ENCODE measurements at regions not wholly inside any gene's neighbourhood (a gene's known extent, or its start where the extent isn't known, plus 50 kb on each side); places are given as distances from the start of the nearest gene placed in this dataset.

GRCh38 chr2:74036010-74036409, 51.3 kb downstream of the TET3 start:
- Mint-ChIP-seq H3K4me3 (peak overlapping the region in 1 of 2 donors; percentile 11), H3K4me1 (ENCODE audit: low read depth in 2 of 2) (peaks cover 67% of the 10 kb centered on the region in 2 donors)

GRCh38 chr2:74036450-74037195, 51.9 kb downstream of the TET3 start:
- DNase-seq, result no peak

More at GRCh38 chr2:74036010-74036409, 51.3 kb downstream of the TET3 start:
- H3K36me3 Mint-ChIP-seq (ENCODE audit: insufficient read depth), result peaks cover 10% of the 10 kb centered on the region
- H3K27me3 Mint-ChIP-seq, result no peaks in the 10 kb centered on the region
- ATAC-seq (replicated peaks), result no peak
- peak overlapping the region in 1 of 2 donors; percentile 55 for H3K27ac Mint-ChIP-seq
- no peak for DNase-seq
- no peaks in the 10 kb centered on the region for H3K9me3 Mint-ChIP-seq

GRCh38 chr2:74037379-74037860, 52.7 kb downstream of the TET3 start:
- Mint-ChIP-seq H3K4me3 (peak overlapping the region in 1 of 2 donors; percentile 23), H3K9me3 (no peaks in the 10 kb centered on the region), H3K27me3 (no peaks in the 10 kb centered on the region), H3K4me1 (ENCODE audit: low read depth in 2 of 2) (peaks cover 57 to 59% of the 10 kb centered on the region in 2 donors), H3K27ac (peak overlapping the region; percentile 49 to 55), H3K36me3 (ENCODE audit: insufficient read depth) (peaks cover 4% of the 10 kb centered on the region)
- DNase-seq, result no peak
- no peak for ATAC-seq (replicated peaks)

More at GRCh38 chr2:74036450-74037195, 51.9 kb downstream of the TET3 start:
- peaks cover 65 to 67% of the 10 kb centered on the region in 2 donors for H3K4me1 Mint-ChIP-seq (ENCODE audit: low read depth in 2 of 2)
- no peaks in the 10 kb centered on the region for H3K27me3 Mint-ChIP-seq
- peak overlapping the region in 1 of 2 donors; percentile 11 for H3K4me3 Mint-ChIP-seq
- peak overlapping the region; percentile 49 to 55 for H3K27ac Mint-ChIP-seq
- no peak for ATAC-seq (replicated peaks)
- H3K9me3 Mint-ChIP-seq, result no peaks in the 10 kb centered on the region
- H3K36me3 Mint-ChIP-seq (ENCODE audit: insufficient read depth), result peaks cover 10% of the 10 kb centered on the region

GRCh38 chr2:74039611-74040010, 54.9 kb downstream of the TET3 start:
- Mint-ChIP-seq H3K9me3 (no peaks in the 10 kb centered on the region), H3K4me1 (ENCODE audit: low read depth in 2 of 2) (peaks cover 51 to 54% of the 10 kb centered on the region in 2 donors), H3K4me3 (no peak overlapping the region), H3K27me3 (no peaks in the 10 kb centered on the region), H3K36me3 (ENCODE audit: insufficient read depth) (peaks cover 4% of the 10 kb centered on the region), H3K27ac (peak overlapping the region in 1 of 2 donors; percentile 7)
- DNase-seq (no peak), ATAC-seq (replicated peaks) (no peak)

GRCh38 chr2:74041182-74041581, 56.5 kb downstream of the TET3 start:
- Mint-ChIP-seq H3K9me3 (no peaks in the 10 kb centered on the region), H3K4me1 (ENCODE audit: low read depth in 2 of 2) (peaks cover 51 to 53% of the 10 kb centered on the region in 2 donors), H3K27ac (peak overlapping the region; percentile 29 to 68), H3K36me3 (ENCODE audit: insufficient read depth) (peaks cover 4% of the 10 kb centered on the region), H3K27me3 (no peaks in the 10 kb centered on the region), H3K4me3 (no peak overlapping the region)
- ATAC-seq (replicated peaks), result peak; percentile 32
- no peak for DNase-seq

GRCh38 chr2:74041726-74042125, 57.0 kb downstream of the TET3 start:
- no peaks in the 10 kb centered on the region for H3K9me3 Mint-ChIP-seq
- no peak overlapping the region for H3K4me3 Mint-ChIP-seq
- H3K27ac Mint-ChIP-seq, result peak overlapping the region; percentile 29 to 68
- peaks cover 45 to 47% of the 10 kb centered on the region in 2 donors for H3K4me1 Mint-ChIP-seq (ENCODE audit: low read depth in 2 of 2)
- no peaks in the 10 kb centered on the region for H3K27me3 Mint-ChIP-seq
- H3K36me3 Mint-ChIP-seq (ENCODE audit: insufficient read depth), result peaks cover 4% of the 10 kb centered on the region
- ATAC-seq (replicated peaks) (no peak), DNase-seq (no peak)

- Mint-ChIP-seq H3K9me3 (no peaks in the 10 kb centered on the region), H3K27ac (no peak overlapping the region), H3K27me3 (no peaks in the 10 kb centered on the region), H3K4me3 (no peak overlapping the region), H3K4me1 (ENCODE audit: low read depth in 2 of 2) (peaks cover 38 to 40% of the 10 kb centered on the region in 2 donors), H3K36me3 (ENCODE audit: insufficient read depth) (peaks cover 4% of the 10 kb centered on the region)
- ATAC-seq (replicated peaks) (no peak), DNase-seq (no peak)
Measured at GRCh38 chr2:74042606-74043005, 57.9 kb downstream of the TET3 start.

- DNase-seq, result no peak
- Mint-ChIP-seq H3K36me3 (ENCODE audit: insufficient read depth) (peaks cover 4% of the 10 kb centered on the region), H3K4me1 (ENCODE audit: low read depth in 2 of 2) (peaks cover 32 to 33% of the 10 kb centered on the region in 2 donors), H3K27ac (peak overlapping the region in 1 of 2 donors; percentile 52), H3K4me3 (no peak overlapping the region), H3K9me3 (no peaks in the 10 kb centered on the region), H3K27me3 (no peaks in the 10 kb centered on the region)
- ATAC-seq (replicated peaks), result no peak
Measured at GRCh38 chr2:74043345-74044329, 58.9 kb downstream of the TET3 start.

- Mint-ChIP-seq H3K4me1 (ENCODE audit: low read depth in 2 of 2) (peaks cover 24 to 35% of the 10 kb centered on the region in 2 donors), H3K27me3 (no peaks in the 10 kb centered on the region), H3K9me3 (no peaks in the 10 kb centered on the region), H3K36me3 (ENCODE audit: insufficient read depth) (peaks cover 4% of the 10 kb centered on the region), H3K4me3 (no peak overlapping the region), H3K27ac (peak overlapping the region; percentile 15 to 80)
- ATAC-seq (replicated peaks) (no peak), DNase-seq (no peak)
Measured at GRCh38 chr2:74044999-74045398, 60.3 kb downstream of the TET3 start.

GRCh38 chr2:74045454-74045853, 60.7 kb downstream of the TET3 start:
- no peak for ATAC-seq (replicated peaks)
- Mint-ChIP-seq H3K9me3 (no peaks in the 10 kb centered on the region), H3K4me1 (ENCODE audit: low read depth in 2 of 2) (peaks cover 20 to 30% of the 10 kb centered on the region in 2 donors), H3K27me3 (no peaks in the 10 kb centered on the region), H3K36me3 (ENCODE audit: insufficient read depth) (peaks cover 4% of the 10 kb centered on the region), H3K4me3 (no peak overlapping the region), H3K27ac (peak overlapping the region; percentile 15 to 80)
- DNase-seq, result no peak

GRCh38 chr2:74046441-74046840, 61.7 kb downstream of the TET3 start:
- no peak for ATAC-seq (replicated peaks)
- DNase-seq, result no peak
- no peaks in the 10 kb centered on the region for H3K9me3 Mint-ChIP-seq
- H3K4me1 Mint-ChIP-seq (ENCODE audit: low read depth in 2 of 2), result peaks cover 13 to 30% of the 10 kb centered on the region in 2 donors
- H3K4me3 Mint-ChIP-seq, result no peak overlapping the region
- H3K27ac Mint-ChIP-seq, result no peak overlapping the region
- H3K27me3 Mint-ChIP-seq, result no peaks in the 10 kb centered on the region
- H3K36me3 Mint-ChIP-seq (ENCODE audit: insufficient read depth), result peaks cover 4% of the 10 kb centered on the region

GRCh38 chr2:74047152-74047551, 62.4 kb downstream of the TET3 start:
- no peak for ATAC-seq (replicated peaks)
- no peak for DNase-seq
- Mint-ChIP-seq H3K27ac (peak overlapping the region; percentile 66 to 76), H3K27me3 (no peaks in the 10 kb centered on the region), H3K36me3 (ENCODE audit: insufficient read depth) (peaks cover 4% of the 10 kb centered on the region), H3K4me1 (ENCODE audit: low read depth in 2 of 2) (peaks cover 13 to 33% of the 10 kb centered on the region in 2 donors), H3K4me3 (no peak overlapping the region), H3K9me3 (no peaks in the 10 kb centered on the region)

- DNase-seq (no peak), ATAC-seq (replicated peaks) (no peak)
- Mint-ChIP-seq H3K4me3 (no peak overlapping the region), H3K9me3 (no peaks in the 10 kb centered on the region), H3K36me3 (ENCODE audit: insufficient read depth) (peaks cover 3% of the 10 kb centered on the region), H3K4me1 (ENCODE audit: low read depth in 2 of 2) (peaks cover 11 to 32% of the 10 kb centered on the region in 2 donors), H3K27me3 (no peaks in the 10 kb centered on the region), H3K27ac (peak overlapping the region in 1 of 2 donors; percentile 59)
Measured at GRCh38 chr2:74048147-74048546, 63.4 kb downstream of the TET3 start.

Measured in effector memory CD8-positive, alpha-beta T cell (primary cell).